ENCODE measurements at regions not wholly inside any gene's neighbourhood (a gene's known extent, or its start where the extent isn't known, plus 50 kb on each side); places are given as distances from the start of the nearest gene placed in this dataset.
A peak's percentile ranks its signal among the peaks of the same experiment; 100 is the strongest.
"Not testable (repeated sequence)": the region's sequence is repeated elsewhere in the genome, so short reads cannot be mapped to it uniquely, and the experiment has no call there.

DNA sequence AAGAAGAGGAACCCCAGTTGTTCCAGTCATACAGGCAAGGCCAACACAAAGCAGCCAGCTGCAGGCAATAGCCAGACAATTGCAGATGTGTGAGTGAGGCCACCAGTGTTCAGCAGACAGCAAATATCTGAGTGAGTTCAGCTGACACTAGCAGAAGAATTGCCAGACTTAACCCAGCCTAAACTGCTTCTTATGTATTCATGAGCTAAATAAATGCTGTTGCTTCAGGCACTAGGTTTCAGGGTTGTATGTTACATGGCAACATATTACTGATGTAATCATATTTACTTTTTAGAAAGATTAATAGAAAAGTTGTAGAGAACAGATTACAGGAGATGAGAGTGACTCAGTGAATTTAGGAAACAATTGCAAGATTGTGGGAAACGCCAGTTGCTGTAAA lies 129.8 kb upstream of the CHODL start:
- Histone ChIP-seq H3F3A (ENCODE audit: low read depth) (no peaks in the 10 kb centered on the region), H3K4me2 (ENCODE audit: low read depth, low read length, poor library complexity, severe bottlenecking) (no peak overlapping the region), H3K9me2 (replicated peaks; ENCODE audit: low read depth, low read length) (no peaks in the 10 kb centered on the region), H3K27me3 (ENCODE audit: insufficient read depth, low read length, poor library complexity, severe bottlenecking) (no peaks in the 10 kb centered on the region), H3K9ac (ENCODE audit: low read depth, low read length, poor library complexity, severe bottlenecking) (no peak overlapping the region), H3K9me3 (ENCODE audit: insufficient read depth, low read depth, low read length) (no peaks in the 10 kb centered on the region), H2AFZ (ENCODE audit: low read length) (no peak overlapping the region), H3K36me3 (ENCODE audit: insufficient read depth, low read length) (no peaks in the 10 kb centered on the region), H3K4me3 (ENCODE audit: low read length, poor library complexity, severe bottlenecking) (no peak overlapping the region), H3K4me1 (ENCODE audit: insufficient read depth, low read length, poor library complexity, severe bottlenecking) (no peaks in the 10 kb centered on the region), H4K20me1 (ENCODE audit: insufficient read depth, low read length, poor library complexity, severe bottlenecking) (no peaks in the 10 kb centered on the region), H3K79me2 (ENCODE audit: insufficient read depth, low read length) (no peaks in the 10 kb centered on the region)
- TF ChIP-seq, protein P1, sequence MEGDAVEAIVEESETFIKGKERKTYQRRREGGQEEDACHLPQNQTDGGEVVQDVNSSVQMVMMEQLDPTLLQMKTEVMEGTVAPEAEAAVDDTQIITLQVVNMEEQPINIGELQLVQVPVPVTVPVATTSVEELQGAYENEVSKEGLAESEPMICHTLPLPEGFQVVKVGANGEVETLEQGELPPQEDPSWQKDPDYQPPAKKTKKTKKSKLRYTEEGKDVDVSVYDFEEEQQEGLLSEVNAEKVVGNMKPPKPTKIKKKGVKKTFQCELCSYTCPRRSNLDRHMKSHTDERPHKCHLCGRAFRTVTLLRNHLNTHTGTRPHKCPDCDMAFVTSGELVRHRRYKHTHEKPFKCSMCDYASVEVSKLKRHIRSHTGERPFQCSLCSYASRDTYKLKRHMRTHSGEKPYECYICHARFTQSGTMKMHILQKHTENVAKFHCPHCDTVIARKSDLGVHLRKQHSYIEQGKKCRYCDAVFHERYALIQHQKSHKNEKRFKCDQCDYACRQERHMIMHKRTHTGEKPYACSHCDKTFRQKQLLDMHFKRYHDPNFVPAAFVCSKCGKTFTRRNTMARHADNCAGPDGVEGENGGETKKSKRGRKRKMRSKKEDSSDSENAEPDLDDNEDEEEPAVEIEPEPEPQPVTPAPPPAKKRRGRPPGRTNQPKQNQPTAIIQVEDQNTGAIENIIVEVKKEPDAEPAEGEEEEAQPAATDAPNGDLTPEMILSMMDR (conservative IDR thresholded peaks at IDR 0.05; ENCODE audit: low read length) = no peak
- no peak for TF ChIP-seq EZH2phosphoT487 (IDR thresholded peaks at IDR 0.05; ENCODE audit: borderline replicate concordance)

DNA sequence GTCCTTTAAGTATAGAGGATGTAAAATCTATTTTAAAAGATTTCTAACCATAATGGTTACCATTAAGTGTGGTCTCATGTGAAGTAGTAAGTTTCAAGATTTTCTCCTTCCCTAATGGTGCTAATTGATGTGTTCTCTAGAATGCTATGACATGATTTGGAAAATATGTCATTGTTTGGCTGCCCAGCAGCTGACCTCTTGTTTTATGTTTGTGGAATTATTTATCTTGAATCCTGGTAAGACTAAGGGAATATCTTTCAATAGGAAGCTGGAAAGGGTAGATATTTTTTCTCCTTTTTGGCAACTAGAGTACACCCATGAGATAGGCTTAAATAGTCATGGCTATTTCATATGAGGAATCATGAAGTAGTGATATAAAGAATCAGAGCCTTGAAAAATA lies 139.8 kb upstream of the CHODL start:
- Histone ChIP-seq H3K4me1 (ENCODE audit: insufficient read depth, low read length, poor library complexity, severe bottlenecking) (no peaks in the 10 kb centered on the region), H3K9ac (ENCODE audit: low read depth, low read length, poor library complexity, severe bottlenecking) (no peak overlapping the region), H3K79me2 (ENCODE audit: insufficient read depth, low read length) (no peaks in the 10 kb centered on the region), H3K4me3 (ENCODE audit: low read length, poor library complexity, severe bottlenecking) (no peak overlapping the region), H3F3A (ENCODE audit: low read depth) (no peaks in the 10 kb centered on the region), H3K36me3 (ENCODE audit: insufficient read depth, low read length) (no peaks in the 10 kb centered on the region), H3K4me2 (ENCODE audit: low read depth, low read length, poor library complexity, severe bottlenecking) (no peak overlapping the region), H2AFZ (ENCODE audit: low read length) (no peak overlapping the region), H3K9me2 (replicated peaks; ENCODE audit: low read depth, low read length) (no peaks in the 10 kb centered on the region), H4K20me1 (ENCODE audit: insufficient read depth, low read length, poor library complexity, severe bottlenecking) (no peaks in the 10 kb centered on the region), H3K27me3 (ENCODE audit: insufficient read depth, low read length, poor library complexity, severe bottlenecking) (no peaks in the 10 kb centered on the region), H3K9me3 (ENCODE audit: insufficient read depth, low read depth, low read length) (no peaks in the 10 kb centered on the region)
- TF ChIP-seq, protein P1 (conservative IDR thresholded peaks at IDR 0.05; ENCODE audit: low read length) = no peak
- no peak for TF ChIP-seq EZH2phosphoT487 (IDR thresholded peaks at IDR 0.05; ENCODE audit: borderline replicate concordance)

DNA sequence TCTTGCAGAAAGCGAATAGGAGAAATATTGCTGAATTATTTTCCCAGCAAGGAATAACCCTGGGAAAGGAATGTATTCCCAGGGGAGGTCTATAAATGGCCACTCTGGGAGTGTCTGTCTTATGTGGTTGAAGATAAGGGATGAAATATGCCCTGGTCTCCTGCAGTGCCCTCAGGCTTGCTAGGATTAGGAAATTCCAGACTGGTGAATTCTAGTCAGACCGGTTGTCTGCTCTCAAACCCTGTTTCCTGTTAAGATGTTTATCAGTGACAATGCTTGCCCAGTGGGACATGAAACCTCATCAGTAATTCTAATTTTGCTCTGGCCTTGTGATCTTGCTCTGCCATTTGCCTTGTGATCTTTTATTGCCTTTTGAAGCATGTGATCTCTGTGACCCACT lies 148.2 kb upstream of the CHODL start:
- H3K9me3 ChIP-seq (ENCODE audit: insufficient read depth, low read depth, low read length); H3K9me2 ChIP-seq (replicated peaks; ENCODE audit: low read depth, low read length); H3K27me3 ChIP-seq (ENCODE audit: insufficient read depth, low read length, poor library complexity, severe bottlenecking); H3K36me3 ChIP-seq (ENCODE audit: insufficient read depth, low read length); H3K79me2 ChIP-seq (ENCODE audit: insufficient read depth, low read length); H2AFZ ChIP-seq (ENCODE audit: low read length); H3K4me2 ChIP-seq (ENCODE audit: low read depth, low read length, poor library complexity, severe bottlenecking); H3K4me1 ChIP-seq (ENCODE audit: insufficient read depth, low read length, poor library complexity, severe bottlenecking); H4K20me1 ChIP-seq (ENCODE audit: insufficient read depth, low read length, poor library complexity, severe bottlenecking); H3K9ac ChIP-seq (ENCODE audit: low read depth, low read length, poor library complexity, severe bottlenecking); H3K4me3 ChIP-seq (ENCODE audit: low read length, poor library complexity, severe bottlenecking); H3F3A ChIP-seq (ENCODE audit: low read depth): not testable (repeated sequence)

DNA sequence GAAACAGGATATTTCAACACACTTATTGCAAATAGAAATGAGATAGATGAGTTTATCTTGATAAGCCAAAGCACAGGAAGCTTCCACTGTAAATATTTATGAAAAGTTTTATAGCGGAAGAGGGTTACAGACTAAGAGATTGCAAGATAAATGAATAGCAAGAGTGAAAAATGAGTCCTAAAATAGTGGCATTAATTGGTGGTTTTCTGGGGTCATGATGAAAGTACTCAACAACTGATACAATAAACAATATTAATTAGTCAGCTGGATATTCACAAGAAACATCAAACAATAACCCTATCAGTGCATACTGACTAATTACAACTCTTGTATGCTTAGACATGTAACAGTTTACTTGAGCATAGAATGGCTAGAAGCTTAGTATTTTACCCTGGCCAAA lies 154.8 kb upstream of the CHODL start:
- Histone ChIP-seq H3K36me3 (ENCODE audit: insufficient read depth, low read length) (no peaks in the 10 kb centered on the region), H3K9ac (ENCODE audit: low read depth, low read length, poor library complexity, severe bottlenecking) (no peak overlapping the region), H3K4me1 (ENCODE audit: insufficient read depth, low read length, poor library complexity, severe bottlenecking) (peaks cover 12% of the 10 kb centered on the region), H3K9me2 (replicated peaks; ENCODE audit: low read depth, low read length) (no peaks in the 10 kb centered on the region), H3K27me3 (ENCODE audit: insufficient read depth, low read length, poor library complexity, severe bottlenecking) (no peaks in the 10 kb centered on the region), H3K4me2 (ENCODE audit: low read depth, low read length, poor library complexity, severe bottlenecking) (peak overlapping the region; percentile 23), H3K79me2 (ENCODE audit: insufficient read depth, low read length) (no peaks in the 10 kb centered on the region), H3K9me3 (ENCODE audit: insufficient read depth, low read depth, low read length) (peaks cover 2% of the 10 kb centered on the region; the same call in 1 of the 2 replicates), H4K20me1 (ENCODE audit: insufficient read depth, low read length, poor library complexity, severe bottlenecking) (no peaks in the 10 kb centered on the region), H3K4me3 (ENCODE audit: low read length, poor library complexity, severe bottlenecking) (no peak overlapping the region), H2AFZ (ENCODE audit: low read length) (no peak overlapping the region), H3F3A (ENCODE audit: low read depth) (no peaks in the 10 kb centered on the region)
- TF ChIP-seq EZH2phosphoT487 (IDR thresholded peaks at IDR 0.05; ENCODE audit: borderline replicate concordance) = no peak

Data from Loucy (cell line).